DND-41 (cell line): ENCODE measurements at regions not wholly inside any gene's neighbourhood (a gene's known extent, or its start where the extent isn't known, plus 50 kb on each side); places are given as distances from the start of the nearest gene placed in this dataset.
"Not testable (repeated sequence)": the region's sequence is repeated elsewhere in the genome, so short reads cannot be mapped to it uniquely, and the experiment has no call there.

Source experiments
- ATAC-seq: fragments of 200-7000 bp; cut with Tn5 transposase; 3 replicates; pipeline ENCODE4 v1.9.1; 2021; ENCODE audit warnings: low read depth; ENCODE audit not compliant: insufficient read depth
- DNase-seq: peaks from one replicate; pipeline ENCODE4 v3.0.0-alpha.2; 2020
- H2AFZ ChIP-seq: 2 replicates; pipeline ENCODE4 v1.6.0; 2012; ENCODE audit warnings: low read depth, low read length
- H3K27ac ChIP-seq: 2 replicates; pipeline ENCODE4 v1.5.1; 2012; ENCODE audit warnings: low read length, inconsistent platforms
- H3K27me3 ChIP-seq: fragments of 200-600 bp; sonication (generic); 2 replicates; pipeline ENCODE4 v1.6.0; 2012; ENCODE audit warnings: low read length, mild to moderate bottlenecking, inconsistent platforms; ENCODE audit not compliant: insufficient read depth, poor library complexity
- H3K36me3 ChIP-seq: 2 replicates; pipeline ENCODE4 v1.5.1; 2012; ENCODE audit warnings: low read length, inconsistent platforms; ENCODE audit not compliant: insufficient read depth
- H3K4me1 ChIP-seq: 2 replicates; pipeline ENCODE4 v1.5.1; 2012; ENCODE audit warnings: mild to moderate bottlenecking, low read length; ENCODE audit not compliant: insufficient read depth
- H3K4me2 ChIP-seq: 2 replicates; pipeline ENCODE4 v1.6.0; 2012; ENCODE audit warnings: mild to moderate bottlenecking, moderate library complexity, low read length, inconsistent platforms; ENCODE audit not compliant: insufficient read depth
- H3K4me3 ChIP-seq, 2 experiments: fragments of 200-600 bp in 1 of 2; shearing (Covaris generic) in 1 of 2; 2 replicates each; pipeline ENCODE4 v1.5.1; 2012 to 2016; ENCODE audit warnings: inconsistent platforms in 2 of 2, low read length in 2 of 2, mild to moderate bottlenecking in 2 of 2, low read depth in 1 of 2, moderate library complexity in 1 of 2
- H3K79me2 ChIP-seq: 2 replicates; pipeline ENCODE4 v1.6.0; 2012; ENCODE audit warnings: low read length, inconsistent platforms; ENCODE audit not compliant: insufficient read depth
- H3K9ac ChIP-seq: 2 replicates; pipeline ENCODE4 v1.6.0; 2012; ENCODE audit warnings: low read depth, mild to moderate bottlenecking, inconsistent platforms, low read length, moderate library complexity
- H3K9me3 ChIP-seq: 2 replicates; pipeline ENCODE4 v1.5.1; 2012; ENCODE audit warnings: low read length, moderate library complexity, mild to moderate bottlenecking, inconsistent platforms; ENCODE audit not compliant: insufficient read depth, severe bottlenecking
- H4K20me1 ChIP-seq: 2 replicates; pipeline ENCODE4 v1.6.0; 2012; ENCODE audit warnings: low read length; ENCODE audit not compliant: insufficient read depth
- CTCF ChIP-seq: IDR thresholded peaks from 2 replicates; pipeline ENCODE4 v1.5.1; 2012; ENCODE audit warnings: borderline replicate concordance, low read length, moderate library complexity, mild to moderate bottlenecking; ENCODE audit not compliant: poor library complexity, severe bottlenecking; ENCODE audit errors: extremely low read depth
- EZH2 ChIP-seq: IDR thresholded peaks from 3 replicates; pipeline ENCODE4 v1.6.1; 2012; ENCODE audit warnings: borderline replicate concordance, low read depth, mild to moderate bottlenecking, moderate library complexity, low read length, inconsistent platforms; ENCODE audit not compliant: severe bottlenecking

- H3K27me3 ChIP-seq: no peaks in the 10 kb centered on the region
- H3K4me1 ChIP-seq: no peaks in the 10 kb centered on the region
- H3K4me2 ChIP-seq: no peak overlapping the region
- no peaks in the 10 kb centered on the region for H3K79me2 ChIP-seq
- H3K27ac ChIP-seq: no peak overlapping the region
- no peaks in the 10 kb centered on the region for H3K36me3 ChIP-seq
- DNase-seq: no peak
- no peak for ATAC-seq
- no peak overlapping the region for H2AFZ ChIP-seq
- TF ChIP-seq EZH2: no peak
- no peak for TF ChIP-seq CTCF
- H3K4me3 ChIP-seq: no peak overlapping the region
- H4K20me1 ChIP-seq: no peaks in the 10 kb centered on the region
- H3K9me3 ChIP-seq: no peaks in the 10 kb centered on the region
- H3K9ac ChIP-seq: no peak overlapping the region
These were observed 448.5 kb downstream of the MAT2B start for GRCh38 chr5:163953901-163954300.

- H3K9me3 ChIP-seq, H3K4me3 ChIP-seq, H3K4me2 ChIP-seq, DNase-seq, H3K9ac ChIP-seq, H2AFZ ChIP-seq, H3K79me2 ChIP-seq, ATAC-seq, H3K27me3 ChIP-seq, H3K4me1 ChIP-seq, H3K27ac ChIP-seq, H4K20me1 ChIP-seq, H3K36me3 ChIP-seq: not testable (repeated sequence)
These were observed 455.8 kb downstream of the MAT2B start for GRCh38 chr5:163961230-163961629.

GRCh38 chr5:163963881-163964280, 458.5 kb downstream of the MAT2B start:
- Histone ChIP-seq H3K4me2 (no peak overlapping the region), H3K9me3 (no peaks in the 10 kb centered on the region), H3K27ac (no peak overlapping the region), H3K27me3 (no peaks in the 10 kb centered on the region), H3K4me3 (no peak overlapping the region), H2AFZ (no peak overlapping the region), H3K4me1 (no peaks in the 10 kb centered on the region), H4K20me1 (no peaks in the 10 kb centered on the region), H3K9ac (no peak overlapping the region), H3K36me3 (no peaks in the 10 kb centered on the region), H3K79me2 (no peaks in the 10 kb centered on the region)
- DNase-seq: no peak
- no peak for ATAC-seq
- TF ChIP-seq EZH2 (no peak), CTCF (no peak)

- DNase-seq (no peak), ATAC-seq (no peak)
- H3K36me3 ChIP-seq: no peaks in the 10 kb centered on the region
- no peaks in the 10 kb centered on the region for H3K9me3 ChIP-seq
- no peaks in the 10 kb centered on the region for H3K79me2 ChIP-seq
- no peaks in the 10 kb centered on the region for H4K20me1 ChIP-seq
- no peaks in the 10 kb centered on the region for H3K4me1 ChIP-seq
- no peak for TF ChIP-seq EZH2
- TF ChIP-seq CTCF: no peak
- H3K27ac ChIP-seq: no peak overlapping the region
- no peak overlapping the region for H3K4me3 ChIP-seq
- H2AFZ ChIP-seq: no peak overlapping the region
- H3K4me2 ChIP-seq: no peak overlapping the region
- H3K27me3 ChIP-seq: no peaks in the 10 kb centered on the region
- H3K9ac ChIP-seq: no peak overlapping the region
These were observed 459.3 kb downstream of the MAT2B start for GRCh38 chr5:163964671-163965070.
